GM13976 (cell line): ENCODE measurements at regions not wholly inside any gene's neighbourhood (a gene's known extent, or its start where the extent isn't known, plus 50 kb on each side); places are given as distances from the start of the nearest gene placed in this dataset.

Experiments
- DNase-seq: peaks from one replicate; pipeline ENCODE4 v3.0.0; 2012; ENCODE audit warnings: low spot score
- CTCF ChIP-seq: IDR thresholded peaks from 2 replicates; pipeline ENCODE4 v1.5.1; 2012; ENCODE audit warnings: borderline replicate concordance, mild to moderate bottlenecking; ENCODE audit not compliant: insufficient read depth; ENCODE audit errors: extremely low read depth, missing control alignments, control extremely low read depth
- in situ Hi-C: fragments of 300-500 bp; cut with MboI; formaldehyde crosslinking; loops from one replicate; pipeline ENCODE4 v1.12.0; 2022; ENCODE audit warnings: low sequenced_read_pairs, mixed read lengths, inconsistent platforms; ENCODE audit not compliant: unreplicated experiment

DNA sequence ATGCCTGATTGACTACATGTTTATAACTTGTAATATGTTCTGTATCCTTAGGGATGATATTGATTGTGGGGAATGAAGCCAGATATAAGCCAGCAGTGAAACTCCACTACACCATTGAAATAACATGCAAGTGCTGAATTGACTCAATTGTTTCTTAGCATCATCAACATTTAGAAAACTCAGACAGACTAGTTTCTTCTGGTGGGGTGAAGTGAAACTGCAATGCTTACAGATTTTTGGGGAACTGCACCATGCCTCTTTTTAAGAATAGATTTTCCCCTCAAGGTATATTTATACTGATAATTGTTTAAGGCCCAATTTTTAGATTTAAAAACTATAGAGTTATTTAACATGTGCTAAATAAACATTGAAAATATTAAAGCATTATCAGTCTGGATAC, 1044.6 kb upstream of the EYS start:
- no peak for TF ChIP-seq CTCF
- in situ Hi-C loops = no loop called here
- DNase-seq = no peak

GRCh38 chr6:66740346-66740745, 1033.3 kb upstream of the EYS start:
- no peak for DNase-seq
- no peak for TF ChIP-seq CTCF
- in situ Hi-C loops = no loop called here

GRCh38 chr6:66735106-66735890, 1028.3 kb upstream of the EYS start:
- TF ChIP-seq CTCF = no peak
- DNase-seq = no peak
- in situ Hi-C loops = no loop called here

DNA sequence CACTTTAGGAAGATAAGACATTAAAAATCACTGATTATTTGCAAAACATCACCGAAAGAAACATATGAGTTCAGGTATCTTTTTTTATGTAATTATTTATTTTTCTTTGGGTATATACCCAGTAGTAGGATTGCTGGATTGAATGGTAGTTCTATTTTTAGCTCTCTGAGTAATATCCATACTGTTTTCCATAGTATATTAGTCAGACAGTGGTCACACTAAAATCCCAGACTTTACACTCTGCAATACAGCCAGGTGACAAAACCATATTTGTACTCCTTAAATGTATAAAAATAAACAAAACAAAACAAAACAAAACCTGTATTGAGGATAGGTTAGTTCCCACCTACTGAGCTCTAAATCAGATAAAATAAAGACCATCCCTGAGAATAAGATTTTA, 1024.3 kb upstream of the EYS start:
- DNase-seq = no peak
- no peak for TF ChIP-seq CTCF
- in situ Hi-C loops = no loop called here

DNA sequence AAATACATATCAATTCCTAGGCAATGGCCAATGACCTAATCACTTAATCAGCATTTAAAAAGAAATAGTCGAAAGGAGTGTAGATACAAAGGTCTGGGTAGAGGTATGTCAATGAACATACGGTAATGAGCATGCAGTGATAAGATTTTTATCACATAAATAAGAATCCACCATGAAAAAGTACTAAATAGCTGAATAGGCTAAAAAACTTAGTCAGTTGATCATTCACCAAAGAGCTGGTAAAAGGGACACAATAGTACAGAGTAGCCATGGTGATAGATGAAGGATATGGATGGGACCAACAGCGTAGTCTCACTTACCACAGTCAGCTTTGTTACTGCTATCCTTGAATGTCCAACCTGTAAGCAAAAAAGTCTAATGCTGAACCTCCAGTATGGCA, 1018.6 kb upstream of the EYS start:
- no peak for TF ChIP-seq CTCF
- in situ Hi-C loops = no loop called here
- DNase-seq = no peak

- in situ Hi-C loops = no loop called here
Measured at GRCh38 chr6:66717801-66718200, 1010.8 kb upstream of the EYS start.

More at GRCh38 chr6:66717801-66718200, 1010.8 kb upstream of the EYS start:
- TF ChIP-seq CTCF = no peak
- no peak for DNase-seq
